ENCODE measurements at regions not wholly inside any gene's neighbourhood (a gene's known extent, or its start where the extent isn't known, plus 50 kb on each side); places are given as distances from the start of the nearest gene placed in this dataset.

DNA sequence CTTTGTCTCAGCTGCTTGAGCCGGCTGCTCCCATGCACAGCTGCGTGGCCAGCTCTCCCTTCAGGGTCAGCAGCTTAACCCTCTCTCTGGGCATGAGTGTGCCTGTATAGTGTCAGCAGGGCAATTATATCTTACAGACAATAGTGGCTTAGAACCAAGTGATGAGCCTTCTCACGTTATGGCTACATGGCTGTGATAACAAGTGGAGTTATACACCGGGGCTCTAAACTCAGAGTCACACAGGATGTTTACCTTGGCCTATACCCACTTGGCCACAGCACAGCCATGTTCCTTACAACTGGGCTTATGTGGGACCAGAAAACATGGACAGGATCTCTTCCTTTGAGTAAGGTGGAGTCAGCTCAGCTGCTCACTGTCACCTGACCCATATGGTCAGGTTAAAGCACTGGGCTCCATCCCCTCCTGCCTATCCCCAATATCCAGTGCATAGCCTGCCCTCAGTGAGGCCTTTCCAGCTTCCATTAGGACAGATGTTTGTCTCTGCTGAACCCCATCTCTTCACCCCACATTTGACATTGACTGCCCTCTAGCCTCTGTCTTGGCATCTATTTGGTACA, 294.2 kb upstream of the NCKAP5 start:
- Histone ChIP-seq H3K79me2 (ENCODE audit: insufficient read depth) (no peaks in the 10 kb centered on the region), H3F3A (replicated peaks; ENCODE audit: insufficient read depth) (no peaks in the 10 kb centered on the region), H3K9me2 (no peaks in the 10 kb centered on the region), H3K4me2 (no peak overlapping the region), H3K27ac (ENCODE audit: low read depth in 2 of 2, low read length in 1 of 2) (no peak overlapping the region), H3K9ac (no peak overlapping the region), H3K9me3 (no peaks in the 10 kb centered on the region), H2AFZ (ENCODE audit: low read depth) (no peak overlapping the region), H3K4me3 (ENCODE audit: low read depth in 2 of 2, low read length in 1 of 2) (no peak overlapping the region), H3K4me1 (ENCODE audit: control insufficient read depth in 1 of 2, insufficient read depth in 2 of 2, low read depth in 1 of 2, low read length in 1 of 2) (no peaks in the 10 kb centered on the region), H4K20me1 (ENCODE audit: insufficient read depth) (no peaks in the 10 kb centered on the region), H3K36me3 (replicated peaks in 1 of 2; ENCODE audit: control insufficient read depth in 1 of 2, insufficient read depth in 2 of 2, low read length in 1 of 2) (no peaks in the 10 kb centered on the region), H3K27me3 (ENCODE audit: insufficient read depth) (peaks cover 9% of the 10 kb centered on the region; the same call in 1 of the 2 replicates)
- TF ChIP-seq USF2 (IDR thresholded peaks at IDR 0.05; ENCODE audit: borderline replicate concordance, low read depth, low read length) (no peak), TAF1 (IDR thresholded peaks at IDR 0.05; ENCODE audit: borderline replicate concordance, low read depth, low read length) (no peak), CHD2 (IDR thresholded peaks at IDR 0.05; ENCODE audit: low read length, partially characterized antibody) (no peak), RAD21 (IDR thresholded peaks at IDR 0.05; ENCODE audit: low read length) (no peak), RCOR1 (IDR thresholded peaks at IDR 0.05; ENCODE audit: low read length) (no peak), POLR2AphosphoS5 (IDR thresholded peaks at IDR 0.05; ENCODE audit: low read depth, low read length) (no peak), GABPA (IDR thresholded peaks at IDR 0.05; ENCODE audit: low read depth) (no peak)
- TF ChIP-seq, protein P1, sequence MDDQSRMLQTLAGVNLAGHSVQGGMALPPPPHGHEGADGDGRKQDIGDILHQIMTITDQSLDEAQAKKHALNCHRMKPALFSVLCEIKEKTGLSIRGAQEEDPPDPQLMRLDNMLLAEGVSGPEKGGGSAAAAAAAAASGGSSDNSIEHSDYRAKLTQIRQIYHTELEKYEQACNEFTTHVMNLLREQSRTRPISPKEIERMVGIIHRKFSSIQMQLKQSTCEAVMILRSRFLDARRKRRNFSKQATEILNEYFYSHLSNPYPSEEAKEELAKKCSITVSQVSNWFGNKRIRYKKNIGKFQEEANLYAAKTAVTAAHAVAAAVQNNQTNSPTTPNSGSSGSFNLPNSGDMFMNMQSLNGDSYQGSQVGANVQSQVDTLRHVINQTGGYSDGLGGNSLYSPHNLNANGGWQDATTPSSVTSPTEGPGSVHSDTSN (IDR thresholded peaks at IDR 0.05): no peak
- ChIA-PET POLR2A (no interaction called here), CTCF (interaction anchor here (1.5 kb wide), 1 partner anchor 25 kb away, joined by 6 read pairs; no protein-coding TSS in a partner anchor)
- no peak for DNase-seq
- WGBS (ENCODE audit: low lambda C conversion rate): 42% methylated on average over 4 of the region's 4 CpGs

DNA sequence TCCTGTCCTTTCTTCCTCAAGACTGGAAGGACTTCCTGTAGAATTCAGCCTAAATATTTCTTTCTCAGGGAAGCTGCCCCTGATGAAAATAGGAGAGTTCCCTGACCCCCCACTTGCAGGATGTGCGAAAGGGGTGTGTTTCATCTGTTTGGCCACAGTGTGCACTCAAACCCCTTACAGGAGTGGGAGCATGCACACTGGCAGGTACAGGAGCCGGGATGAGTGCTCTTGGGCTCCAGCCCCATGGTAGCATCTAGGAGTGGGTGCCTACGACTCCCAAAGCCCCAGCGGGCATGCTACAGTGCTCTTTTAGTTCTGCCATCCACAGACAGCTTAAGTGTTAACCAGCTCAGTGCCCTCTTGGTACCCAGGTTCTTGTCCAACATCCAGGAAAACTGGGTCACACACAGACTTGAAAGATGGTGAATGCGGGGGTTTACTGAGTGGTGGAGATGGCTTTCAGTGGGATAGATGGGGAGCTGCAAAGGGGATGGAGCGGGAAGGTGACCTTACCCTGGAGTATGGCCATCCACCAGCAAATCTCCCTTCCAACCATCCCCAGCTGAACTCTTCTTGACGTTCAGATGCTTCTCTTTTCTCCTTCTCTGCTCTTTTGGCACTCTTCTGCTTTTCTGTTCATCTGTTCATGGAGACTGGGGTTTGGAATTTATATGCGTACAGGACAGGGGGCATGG, 295.0 kb upstream of the NCKAP5 start:
- no peaks in the 10 kb centered on the region for H3K9me2 ChIP-seq
- no peaks in the 10 kb centered on the region for H3K36me3 ChIP-seq (replicated peaks in 1 of 2; ENCODE audit: control insufficient read depth in 1 of 2, insufficient read depth in 2 of 2, low read length in 1 of 2)
- H3K79me2 ChIP-seq (ENCODE audit: insufficient read depth): no peaks in the 10 kb centered on the region
- CTCF ChIA-PET: interaction anchor here (2.4 kb wide), 1 partner anchor 19 kb away, joined by 11 read pairs; no protein-coding TSS in a partner anchor
- H2AFZ ChIP-seq (ENCODE audit: low read depth): no peak overlapping the region
- no peaks in the 10 kb centered on the region for H4K20me1 ChIP-seq (ENCODE audit: insufficient read depth)
- whole genome bisulfite sequencing (ENCODE audit: low lambda C conversion rate): 31% methylated on average over 7 of the region's 8 CpGs
- H3K4me1 ChIP-seq (ENCODE audit: control insufficient read depth in 1 of 2, insufficient read depth in 2 of 2, low read depth in 1 of 2, low read length in 1 of 2): no peaks in the 10 kb centered on the region
- H3F3A ChIP-seq (replicated peaks; ENCODE audit: insufficient read depth): no peaks in the 10 kb centered on the region
- H3K4me2 ChIP-seq: no peak overlapping the region
- TF ChIP-seq JUND (IDR thresholded peaks at IDR 0.05) (no peak), SMC3 (IDR thresholded peaks at IDR 0.05; ENCODE audit: low read depth, low read length) (no peak), GATA2 (CRISPR knock-in tag; IDR thresholded peaks at IDR 0.05) (no peak), FOSL2 (IDR thresholded peaks at IDR 0.05; ENCODE audit: borderline replicate concordance, low read depth) (no peak), FOXM1 (IDR thresholded peaks at IDR 0.05; ENCODE audit: low read depth) (no peak), NFIC (IDR thresholded peaks at IDR 0.05; ENCODE audit: borderline replicate concordance) (no peak), RXRA (IDR thresholded peaks at IDR 0.05; ENCODE audit: borderline replicate concordance, low read depth) (no peak), RCOR1 (IDR thresholded peaks at IDR 0.05; ENCODE audit: low read length) (no peak), TCF12 (IDR thresholded peaks at IDR 0.05) (no peak), YY1 (IDR thresholded peaks at IDR 0.05; ENCODE audit: low read depth) (no peak)
- TF ChIP-seq, protein P1 (IDR thresholded peaks at IDR 0.05): no peak
- TF ChIP-seq, protein P2, sequence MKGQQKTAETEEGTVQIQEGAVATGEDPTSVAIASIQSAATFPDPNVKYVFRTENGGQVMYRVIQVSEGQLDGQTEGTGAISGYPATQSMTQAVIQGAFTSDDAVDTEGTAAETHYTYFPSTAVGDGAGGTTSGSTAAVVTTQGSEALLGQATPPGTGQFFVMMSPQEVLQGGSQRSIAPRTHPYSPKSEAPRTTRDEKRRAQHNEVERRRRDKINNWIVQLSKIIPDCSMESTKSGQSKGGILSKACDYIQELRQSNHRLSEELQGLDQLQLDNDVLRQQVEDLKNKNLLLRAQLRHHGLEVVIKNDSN (IDR thresholded peaks at IDR 0.05; ENCODE audit: borderline replicate concordance, low read depth): no peak
- no peak for DNase-seq
- H3K27me3 ChIP-seq (ENCODE audit: insufficient read depth): peaks cover 9% of the 10 kb centered on the region; the same call in 1 of the 2 replicates
- H3K9ac ChIP-seq: no peak overlapping the region
- H3K27ac ChIP-seq (ENCODE audit: low read depth in 2 of 2, low read length in 1 of 2): no peak overlapping the region
- no peak overlapping the region for H3K4me3 ChIP-seq (ENCODE audit: low read depth in 2 of 2, low read length in 1 of 2)
- POLR2A ChIA-PET: no interaction called here
- H3K9me3 ChIP-seq: no peaks in the 10 kb centered on the region
